ENCODE measurements at regions not wholly inside any gene's neighbourhood (a gene's known extent, or its start where the extent isn't known, plus 50 kb on each side); places are given as distances from the start of the nearest gene placed in this dataset.
"Not testable (repeated sequence)": the region's sequence is repeated elsewhere in the genome, so short reads cannot be mapped to it uniquely, and the experiment has no call there.

DNA sequence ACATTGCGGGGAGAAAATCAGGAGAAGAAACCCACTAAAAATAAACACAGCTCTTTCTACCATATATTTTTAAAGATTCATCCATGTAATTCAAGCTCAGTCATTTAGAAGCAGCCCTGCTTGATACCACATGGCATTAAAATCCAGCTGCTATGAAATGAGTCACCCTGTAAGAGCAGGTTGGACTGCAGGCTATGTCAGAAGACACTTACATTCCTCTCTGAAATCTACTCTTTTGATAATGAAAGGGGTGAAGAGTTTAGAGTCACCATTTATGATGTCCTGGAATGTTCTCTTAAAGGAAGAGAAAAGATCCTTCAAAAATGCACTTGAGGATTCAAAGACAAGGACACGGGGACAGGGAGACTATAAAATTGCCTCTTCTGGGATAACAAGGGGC is 100.6 kb upstream of the APCDD1 start:
- peak; percentile 50 for DNase-seq (ENCODE audit: low read depth)

DNA sequence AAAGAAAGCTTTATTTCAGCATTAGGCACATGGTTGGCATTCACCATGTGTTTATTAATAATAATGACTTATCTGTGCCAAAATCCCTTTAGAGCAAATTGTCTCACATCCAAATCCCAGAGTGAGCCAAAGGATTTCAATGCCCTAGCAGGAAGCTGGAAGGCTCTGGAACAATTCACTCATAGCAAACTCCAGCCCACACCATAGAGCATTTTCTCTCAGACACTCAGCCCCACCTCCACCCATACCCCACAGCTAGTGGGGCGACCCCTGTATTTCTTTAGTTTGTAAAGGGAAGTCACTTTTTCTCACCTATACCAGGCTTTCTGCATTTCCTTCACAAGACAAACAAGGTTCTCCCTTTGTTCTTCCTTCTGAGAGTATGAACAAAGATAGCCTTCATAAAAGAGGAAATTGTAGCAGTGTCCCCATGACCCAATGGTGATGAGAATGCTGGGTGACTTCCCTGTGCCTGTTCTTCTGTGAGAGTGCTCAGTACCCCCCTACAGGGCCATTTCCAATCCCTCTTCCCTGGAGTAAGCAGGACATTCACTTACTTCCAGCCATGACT is 100.1 kb upstream of the APCDD1 start:
- DNase-seq (ENCODE audit: low read depth) = no peak

DNA sequence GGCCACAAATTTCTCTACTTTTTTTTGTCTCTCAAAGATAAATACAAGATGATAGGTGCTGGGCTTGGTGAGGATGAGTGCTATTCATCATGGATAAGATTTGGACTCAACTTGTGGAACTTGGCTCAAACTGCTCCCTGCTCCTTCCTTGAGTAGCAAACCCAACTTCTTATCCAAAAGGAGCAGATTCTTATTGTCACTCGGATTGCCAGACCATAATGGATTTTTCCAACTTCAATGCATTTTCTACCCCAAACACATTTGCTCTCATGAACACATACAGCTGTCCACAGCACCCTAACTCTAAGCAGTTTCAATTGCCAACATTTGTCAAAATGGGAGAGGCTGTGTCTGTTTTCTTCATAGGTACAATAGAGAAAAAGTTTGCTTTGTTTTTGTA is 99.5 kb upstream of the APCDD1 start:
- no peak for DNase-seq (ENCODE audit: low read depth)

GRCh38 chr18:10356999-10357398 is 97.4 kb upstream of the APCDD1 start:
- DNase-seq (ENCODE audit: low read depth) = not testable (repeated sequence)

DNA sequence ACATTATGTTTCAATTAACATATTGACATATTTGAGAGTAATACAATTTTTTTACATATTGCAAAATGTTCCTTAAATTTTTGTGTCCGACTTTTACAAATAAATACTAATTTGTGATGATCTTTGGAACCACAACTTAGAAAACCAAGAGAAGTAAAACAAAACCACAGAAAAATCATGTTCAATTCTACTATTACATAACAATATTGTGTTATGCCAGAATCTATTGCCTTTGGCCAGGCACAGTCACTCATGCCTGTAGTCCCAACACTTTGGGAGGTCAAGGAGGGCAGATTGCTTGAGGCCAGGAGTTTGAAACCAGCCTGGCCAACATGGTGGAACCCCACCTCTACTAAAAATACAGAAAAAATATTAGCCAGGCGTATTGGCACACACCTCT is 92.8 kb upstream of the APCDD1 start:
- DNase-seq (ENCODE audit: low read depth) = no peak

GRCh38 chr18:10365021-10365500 is 89.4 kb upstream of the APCDD1 start:
- no peak for DNase-seq (ENCODE audit: low read depth)

DNA sequence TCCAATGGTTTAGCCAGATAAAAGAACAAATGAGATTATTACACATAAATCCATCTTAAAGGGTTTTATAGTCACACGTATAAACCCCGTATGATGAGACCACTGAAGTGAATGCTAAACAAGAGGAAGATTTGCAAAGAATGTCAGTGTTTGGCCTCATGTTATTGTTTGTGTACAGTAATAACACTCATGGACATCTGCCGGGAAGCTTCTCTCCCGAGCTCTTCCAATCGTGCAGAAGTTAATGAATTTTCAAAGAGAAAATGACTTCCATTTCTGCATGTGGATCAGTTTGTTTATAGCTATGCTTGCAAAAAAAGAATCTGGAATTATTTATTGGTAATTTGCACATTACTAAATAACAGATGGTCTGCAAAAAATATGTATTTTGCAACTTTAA is 88.5 kb upstream of the APCDD1 start:
- no peak for DNase-seq (ENCODE audit: low read depth)

DNA sequence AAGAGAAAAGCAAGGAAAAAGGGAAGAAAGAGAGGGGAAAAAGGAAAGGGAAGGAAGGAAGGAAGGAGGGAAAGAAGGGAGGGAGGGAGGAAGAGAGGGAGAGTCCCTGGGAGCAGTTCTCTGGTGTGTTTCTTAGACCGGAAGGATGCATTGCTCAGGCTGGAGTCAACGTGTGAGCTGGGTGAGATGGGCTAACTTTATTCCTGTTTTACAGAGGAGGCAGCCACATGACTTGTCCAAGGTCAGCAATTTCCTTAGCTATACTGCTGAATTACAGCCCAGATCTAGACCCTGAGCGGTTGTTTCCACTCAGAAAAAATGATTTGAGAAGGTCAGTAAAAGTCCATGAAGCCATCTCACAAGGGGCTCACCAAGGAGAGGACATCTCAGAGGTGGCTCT is 86.6 kb upstream of the APCDD1 start:
- DNase-seq (ENCODE audit: low read depth) = no peak

DNA sequence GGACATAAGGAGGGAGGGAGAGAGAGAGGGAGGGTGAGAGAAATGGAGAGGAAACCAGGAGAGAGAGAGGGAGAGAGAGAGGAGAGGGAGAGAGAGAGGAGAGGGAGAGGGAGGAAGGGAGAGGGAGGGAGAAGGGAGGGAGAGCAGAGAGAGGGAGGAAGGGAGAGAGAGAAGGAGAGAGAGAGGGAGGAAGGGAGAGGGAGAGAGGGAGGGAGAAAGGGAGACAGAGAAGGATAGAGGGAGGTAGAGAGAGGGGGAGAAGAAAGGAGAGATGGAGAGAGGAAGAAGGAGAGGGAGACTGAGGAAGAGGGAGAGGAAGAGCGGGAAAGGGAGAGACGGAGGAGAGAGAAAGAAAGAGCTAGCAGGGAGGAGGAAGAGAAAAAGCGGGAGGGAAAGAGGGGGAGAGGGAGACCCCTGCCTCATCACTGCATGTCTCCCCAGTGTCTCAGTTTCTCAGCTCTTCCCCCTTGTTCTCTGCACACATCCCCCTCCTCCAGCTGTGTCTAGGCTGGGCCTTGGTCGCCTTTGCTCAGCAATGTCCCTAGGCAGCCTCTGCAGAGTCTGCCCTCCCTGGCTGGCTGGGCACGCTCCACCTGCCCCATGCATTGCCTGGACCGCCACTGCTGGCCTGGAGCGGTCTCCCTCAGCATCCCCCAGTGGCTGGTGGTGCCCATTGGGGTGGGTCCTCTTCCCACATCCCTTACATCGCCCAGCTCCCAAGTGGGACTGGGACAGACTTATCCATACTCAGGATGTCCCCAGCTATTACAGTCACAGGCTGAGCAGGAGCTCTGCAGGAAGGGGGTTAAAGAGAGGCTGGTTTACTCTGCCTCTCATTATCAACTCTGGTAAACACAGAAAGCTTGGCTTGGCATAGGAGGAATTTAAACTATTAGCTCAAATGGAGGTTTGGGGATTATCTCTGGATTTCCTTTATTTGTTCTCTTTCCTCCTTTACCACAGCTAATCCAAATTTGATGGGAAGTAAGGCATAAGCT is 85.7 kb upstream of the APCDD1 start:
- DNase-seq (ENCODE audit: low read depth) = no peak

GRCh38 chr18:10370716-10371115 is 83.7 kb upstream of the APCDD1 start:
- no peak for DNase-seq (ENCODE audit: low read depth)

DNA sequence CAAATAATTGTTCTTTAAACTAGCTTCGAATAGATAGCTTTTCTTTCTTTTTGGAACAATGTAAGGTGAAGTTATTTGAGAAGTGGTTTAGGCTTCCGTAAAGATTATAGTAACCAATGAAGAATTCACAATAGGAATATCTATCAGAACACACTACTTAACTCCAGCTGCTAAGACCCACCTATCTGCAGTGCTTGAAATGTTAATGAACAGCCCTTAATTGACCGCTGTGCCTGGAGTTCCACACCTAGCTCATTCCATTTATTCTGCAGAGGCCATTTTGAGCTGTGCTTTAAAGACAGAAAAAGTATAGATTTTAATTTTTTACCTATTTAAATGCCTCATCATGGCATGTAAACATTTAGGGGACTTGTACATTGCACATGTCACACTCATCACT is 83.3 kb upstream of the APCDD1 start:
- no peak for DNase-seq (ENCODE audit: low read depth)

DNA sequence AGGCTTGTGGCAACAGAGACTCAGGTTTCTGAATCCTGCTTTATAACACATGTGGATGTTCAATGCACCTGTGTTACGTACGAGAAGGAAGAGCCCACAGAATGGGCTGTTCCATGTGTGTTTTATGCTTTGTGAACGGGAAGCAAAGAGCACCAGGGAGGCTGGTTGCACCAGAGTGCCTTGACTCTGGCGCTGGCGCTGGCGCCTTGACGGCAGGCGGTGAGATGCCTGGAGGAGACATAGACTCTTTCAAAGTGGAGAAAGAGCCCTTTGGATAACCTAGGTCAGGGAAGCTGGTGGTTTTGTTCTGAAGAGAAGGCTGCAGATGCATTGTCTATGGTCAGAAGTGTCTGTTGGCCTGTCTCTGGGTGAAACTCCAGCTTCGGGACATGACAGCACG is 80.2 kb upstream of the APCDD1 start:
- DNase-seq (ENCODE audit: low read depth) = no peak

DNA sequence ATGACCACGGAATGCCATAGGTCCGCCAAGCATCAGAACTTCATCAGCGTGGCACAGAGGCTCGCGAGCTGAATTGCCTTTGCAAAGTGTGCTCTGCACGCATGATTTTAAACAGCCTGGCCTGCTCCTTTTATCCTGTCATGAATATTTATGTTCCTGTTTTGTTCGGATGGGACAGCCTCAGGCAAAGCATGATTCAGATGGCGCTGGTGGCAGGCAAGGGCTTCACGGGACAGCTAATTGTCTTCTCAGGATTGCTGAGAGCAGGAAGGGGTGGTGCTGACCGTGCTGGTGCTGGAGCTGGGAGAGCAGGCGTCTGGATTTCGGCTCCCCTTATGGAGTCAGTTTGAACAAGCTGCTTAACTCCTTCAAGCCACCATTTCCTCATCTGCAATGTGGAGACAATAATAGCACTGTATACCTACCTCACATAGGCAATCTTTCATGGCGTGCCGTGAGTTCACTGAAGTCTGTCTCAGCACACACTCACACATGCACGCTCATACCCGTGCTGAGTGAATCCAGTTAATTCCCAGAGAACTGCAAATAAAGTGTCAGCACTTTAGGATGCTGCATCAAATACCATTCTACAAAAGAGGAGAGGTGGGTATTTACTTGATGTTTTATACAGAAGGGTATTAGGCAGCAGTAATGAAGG is 79.7 kb upstream of the APCDD1 start:
- DNase-seq (ENCODE audit: low read depth) = no peak

DNA sequence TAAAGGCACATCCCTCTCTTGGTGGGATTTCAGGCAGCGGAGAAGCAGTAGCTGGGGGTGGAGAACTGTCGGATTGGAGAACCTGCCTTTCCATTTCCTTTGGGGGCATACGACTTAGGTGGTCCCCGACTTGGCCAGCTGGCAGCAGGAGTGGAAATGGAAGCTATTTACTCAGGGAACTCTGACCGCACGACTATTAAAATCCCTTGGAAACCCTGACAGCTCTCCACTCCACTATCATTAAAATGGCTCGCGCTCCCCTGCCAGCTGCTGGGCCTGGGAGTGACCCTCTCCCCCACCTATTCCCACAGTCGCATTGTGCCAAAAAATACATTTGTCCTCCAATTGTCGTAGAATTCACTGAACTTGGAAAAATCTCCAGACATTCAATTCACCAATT is 77.7 kb upstream of the APCDD1 start:
- DNase-seq (ENCODE audit: low read depth) = no peak

DNA sequence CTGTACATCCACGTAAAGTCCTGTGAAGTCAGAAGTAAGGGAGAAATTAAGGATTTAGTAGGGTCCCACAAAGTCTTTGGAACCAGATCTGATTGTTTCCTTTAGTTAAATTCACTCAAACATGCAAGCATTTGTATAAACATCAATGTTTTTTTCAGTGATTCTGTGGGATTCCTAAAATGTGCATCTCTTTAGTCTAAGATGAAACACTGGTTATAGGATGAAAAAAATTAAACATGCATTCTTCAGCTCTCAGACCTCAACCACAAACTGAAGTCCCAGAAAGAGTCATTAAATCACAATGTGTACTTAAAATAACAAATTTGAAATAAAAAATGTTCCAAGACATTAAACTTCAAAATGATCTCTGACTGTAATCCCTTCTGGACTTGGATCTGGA is 76.5 kb upstream of the APCDD1 start:
- no peak for DNase-seq (ENCODE audit: low read depth)

DNA sequence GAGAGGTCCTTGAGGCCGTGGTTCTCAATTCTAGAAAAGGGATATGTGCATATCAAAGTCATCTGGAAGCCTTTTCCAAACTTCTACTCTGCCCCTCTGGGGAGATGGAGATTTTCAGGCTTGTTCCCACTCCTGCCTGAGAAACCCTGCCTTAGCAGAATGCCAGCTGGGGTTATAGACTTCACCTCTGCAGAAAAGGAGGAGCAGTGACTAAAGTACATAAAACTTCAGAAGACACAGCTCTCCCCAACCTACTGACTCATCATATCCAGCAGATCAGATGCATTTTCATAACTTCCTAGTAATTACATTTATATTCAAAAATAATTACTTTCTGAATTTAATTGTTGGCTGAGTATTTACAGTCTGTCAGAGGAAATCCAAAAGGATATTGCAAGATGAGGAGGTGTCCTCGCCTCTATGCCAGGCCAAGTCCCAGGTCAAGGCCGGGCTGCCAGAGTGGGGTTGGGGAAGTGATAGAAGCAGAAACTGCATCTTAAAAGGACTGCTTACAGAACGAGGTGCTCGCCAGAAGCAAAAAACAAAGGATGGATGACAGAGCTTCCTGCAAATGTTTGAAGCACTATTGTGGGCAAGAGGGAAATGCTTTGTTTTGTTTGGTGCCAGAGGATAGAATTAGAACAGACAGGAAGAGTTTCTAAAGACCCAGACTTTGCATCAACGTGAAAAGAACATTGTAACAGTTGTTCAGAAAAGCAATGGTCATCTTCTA is 75.6 kb upstream of the APCDD1 start:
- DNase-seq (ENCODE audit: low read depth) = no peak

DNA sequence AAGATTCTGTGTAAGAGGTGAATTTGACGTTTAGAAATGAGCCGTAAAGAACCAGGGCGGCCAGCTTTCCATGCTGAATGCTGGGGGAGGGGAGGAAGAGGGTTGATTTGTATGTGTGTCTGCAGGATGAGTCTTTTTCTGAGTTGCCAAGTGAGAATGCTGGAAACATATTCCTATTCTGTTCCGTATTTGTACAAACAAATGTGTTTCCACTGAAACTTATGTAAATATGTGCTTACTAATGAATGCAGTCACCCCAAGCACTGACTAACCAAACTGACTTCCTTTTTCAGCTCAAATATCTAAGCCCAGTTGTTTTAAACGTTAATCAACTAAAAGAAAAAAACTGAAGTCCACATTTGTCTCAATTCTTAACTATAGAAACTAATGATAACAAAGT is 74.9 kb upstream of the APCDD1 start:
- no peak for DNase-seq (ENCODE audit: low read depth)

DNA sequence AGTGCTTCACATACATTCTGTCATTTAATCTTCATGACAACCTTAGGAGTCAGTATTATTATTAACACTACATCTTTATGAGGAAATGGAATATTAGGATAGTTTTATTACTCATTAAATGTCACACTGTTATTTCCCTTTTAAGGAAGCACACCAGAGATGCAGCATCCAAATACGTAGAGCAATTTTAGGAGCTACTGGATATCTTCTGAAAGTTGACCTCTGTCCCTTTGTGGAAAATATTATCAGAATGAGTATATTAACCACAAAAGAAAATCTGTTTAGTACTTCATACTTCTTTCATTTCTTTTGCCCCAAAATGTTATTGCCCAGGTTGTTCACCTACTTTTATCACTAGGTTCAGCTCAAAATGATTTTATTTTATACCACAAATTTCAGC is 72.9 kb upstream of the APCDD1 start:
- no peak for DNase-seq (ENCODE audit: low read depth)

DNA sequence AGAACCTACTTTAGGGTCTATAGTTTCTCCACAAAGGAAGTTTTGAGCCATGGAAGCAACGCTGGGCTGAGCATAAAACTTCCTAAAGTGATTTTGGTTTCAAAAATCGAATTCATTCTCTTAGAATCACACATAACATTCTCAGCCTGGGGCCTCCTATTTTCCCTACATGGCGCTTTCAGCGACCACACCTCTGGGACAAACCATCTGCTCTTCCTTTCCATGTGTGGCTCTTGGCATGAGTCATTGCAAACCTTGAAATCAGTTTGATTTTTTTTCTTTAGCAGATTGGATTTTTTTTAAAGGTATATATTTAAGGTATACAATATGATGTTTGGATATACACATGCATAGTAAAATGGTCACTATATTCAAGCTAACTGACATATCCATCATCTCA is 72.5 kb upstream of the APCDD1 start:
- DNase-seq (ENCODE audit: low read depth) = no peak

- no peak for DNase-seq (ENCODE audit: low read depth)
Measured at GRCh38 chr18:10386049-10386448, 68.4 kb upstream of the APCDD1 start.

DNA sequence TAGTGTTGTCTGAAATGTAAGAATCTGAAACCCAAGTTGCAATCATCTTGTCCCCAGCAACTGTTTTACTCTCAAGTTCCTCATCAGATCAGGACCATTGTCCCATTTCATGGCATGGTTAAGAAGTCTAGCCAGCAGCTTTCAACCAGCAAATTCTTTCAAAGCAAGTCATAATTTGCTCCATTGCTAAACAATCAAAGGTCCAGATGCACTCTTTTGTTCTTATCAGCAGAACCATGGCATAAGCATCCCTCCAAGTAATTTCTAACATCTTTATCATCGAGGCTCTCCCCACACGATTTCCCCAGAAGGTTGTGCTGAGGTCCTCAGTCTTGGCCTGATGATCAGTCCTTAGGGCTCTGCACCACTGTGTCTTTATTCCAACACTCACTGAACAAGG is 67.5 kb upstream of the APCDD1 start:
- DNase-seq (ENCODE audit: low read depth) = no peak

DNA sequence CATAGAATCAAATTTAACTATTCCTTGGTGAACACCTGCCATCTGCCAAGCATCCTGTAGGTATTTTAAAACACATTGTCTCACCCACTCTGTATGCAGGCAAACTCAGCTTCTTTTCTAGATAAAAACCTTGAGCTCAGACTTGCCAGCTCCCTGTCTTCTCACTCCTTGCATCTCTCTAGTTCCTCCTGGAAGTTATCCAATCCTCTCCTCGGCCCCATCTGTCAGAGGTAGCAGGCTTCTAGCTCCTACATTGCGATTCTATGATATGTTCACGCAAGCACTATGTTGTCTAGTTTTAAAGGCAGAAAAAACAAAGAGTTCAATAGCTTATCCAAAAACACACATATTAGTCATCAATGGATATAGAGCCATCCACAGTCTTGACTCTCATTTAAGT is 67.0 kb upstream of the APCDD1 start:
- DNase-seq (ENCODE audit: low read depth) = no peak
